IMR-90 (cell line): ENCODE measurements at regions not wholly inside any gene's neighbourhood (a gene's known extent, or its start where the extent isn't known, plus 50 kb on each side); places are given as distances from the start of the nearest gene placed in this dataset.

Source experiments
- ATAC-seq: fragments of 200-7000 bp; cut with Tn5 transposase; 2 replicates; pipeline ENCODE4 v1.9.1; 2020; ENCODE audit warnings: low read depth, mild to moderate bottlenecking, moderate library complexity
- BruUV-seq: library from RNA; stranded (reverse); fragments of 400-500 nt; replicated peaks from 2 replicates; lab custom pipeline; 2021; lab: Mats Ljungman, UMichigan
- CTCF ChIA-PET: fragments of 300-600 bp; formaldehyde crosslinking; extraction: SDS; loops from one replicate; lab custom pipeline; 2021; ENCODE audit warnings: antibody characterized with exemption; lab: Yijun Ruan, JAX
- POLR2A ChIA-PET: fragments of 300-600 bp; sonication (Branson Sonifier 250); formaldehyde crosslinking; loops from one replicate; lab custom pipeline; 2022; ENCODE audit warnings: antibody characterized with exemption; ENCODE audit not compliant: unreplicated experiment; lab: Charles Lee
- DNase-seq: peaks from one replicate; pipeline ENCODE4 v3.0.0; 2013
- H2AFZ ChIP-seq: replicated peaks from 2 replicates; pipeline ENCODE3; 2013; ENCODE audit warnings: low read length, mild to moderate bottlenecking; ENCODE audit not compliant: poor library complexity
- H2AK5ac ChIP-seq: 2 replicates; pipeline ENCODE4 v1.6.1; 2013; ENCODE audit warnings: low read depth, low read length, inconsistent platforms
- H2AK9ac ChIP-seq: replicated peaks from 2 replicates; pipeline ENCODE3; 2013; ENCODE audit warnings: mild to moderate bottlenecking, low read depth, low read length, moderate library complexity; ENCODE audit not compliant: poor library complexity
- H2BK120ac ChIP-seq: 2 replicates; pipeline ENCODE4 v1.6.1; 2013; ENCODE audit warnings: low read depth, low read length, inconsistent platforms
- H2BK15ac ChIP-seq: 3 replicates; pipeline ENCODE4 v1.6.1; 2013; ENCODE audit warnings: low read depth, low read length, inconsistent platforms
- H2BK20ac ChIP-seq: 2 replicates; pipeline ENCODE4 v1.6.1; 2013; ENCODE audit warnings: low read depth, mild to moderate bottlenecking, inconsistent platforms, low read length, moderate library complexity
- H2BK5ac ChIP-seq: 2 replicates; pipeline ENCODE4 v1.6.1; 2013; ENCODE audit warnings: mild to moderate bottlenecking, low read depth, low read length, inconsistent platforms; ENCODE audit not compliant: poor library complexity, severe bottlenecking
- H3K14ac ChIP-seq: replicated peaks from 2 replicates; pipeline ENCODE4 v1.6.1; 2013; ENCODE audit warnings: low read depth, low read length, inconsistent platforms
- H3K18ac ChIP-seq: 2 replicates; pipeline ENCODE4 v1.6.1; 2013; ENCODE audit warnings: low read depth, low read length, control low read depth
- H3K23ac ChIP-seq: 2 replicates; pipeline ENCODE4 v1.6.1; 2013; ENCODE audit warnings: low read depth, low read length, inconsistent platforms
- H3K27ac ChIP-seq: 2 replicates; pipeline ENCODE4 v1.5.1; 2013; ENCODE audit warnings: mild to moderate bottlenecking, control low read depth, low read length; ENCODE audit not compliant: insufficient read depth
- H3K27me3 ChIP-seq: 2 replicates; pipeline ENCODE4 v1.6.1; 2013; ENCODE audit warnings: low read length; ENCODE audit not compliant: control insufficient read depth, insufficient read depth
- H3K36me3 ChIP-seq: 2 replicates; pipeline ENCODE4 v1.6.1; 2013; ENCODE audit warnings: low read length, mixed read lengths; ENCODE audit not compliant: control insufficient read depth, insufficient read depth
- H3K4ac ChIP-seq: 2 replicates; pipeline ENCODE4 v1.6.1; 2013; ENCODE audit warnings: low read depth, low read length, inconsistent platforms
- H3K4me1 ChIP-seq: 2 replicates; pipeline ENCODE4 v1.6.1; 2013; ENCODE audit warnings: low read length, mixed read lengths; ENCODE audit not compliant: control insufficient read depth, insufficient read depth
- H3K4me2 ChIP-seq: 2 replicates; pipeline ENCODE4 v1.6.1; 2013; ENCODE audit warnings: low read depth, mild to moderate bottlenecking, control low read depth, low read length, moderate library complexity
- H3K4me3 ChIP-seq: 2 replicates; pipeline ENCODE4 v1.5.1; 2013; ENCODE audit warnings: low read depth, mild to moderate bottlenecking, control low read depth, low read length, moderate library complexity; ENCODE audit not compliant: insufficient read depth
- H3K56ac ChIP-seq: 2 replicates; pipeline ENCODE4 v1.6.1; 2013; ENCODE audit warnings: low read length, inconsistent platforms; ENCODE audit not compliant: insufficient read depth; ENCODE audit errors: extremely low read depth
- H3K79me1 ChIP-seq, 2 experiments: 2 replicates each; pipeline ENCODE4 v1.6.1; 2013; ENCODE audit warnings: low read length in 2 of 2, inconsistent platforms in 1 of 2, low read depth in 1 of 2
- H3K9ac ChIP-seq: 2 replicates; pipeline ENCODE4 v1.6.1; 2013; ENCODE audit warnings: low read depth, low read length, control low read depth
- H3K9me1 ChIP-seq: 2 replicates; pipeline ENCODE4 v1.6.1; 2013; ENCODE audit warnings: low read length, inconsistent platforms; ENCODE audit not compliant: insufficient read depth
- H3K9me3 ChIP-seq: 2 replicates; pipeline ENCODE4 v1.6.1; 2013; ENCODE audit warnings: low read length; ENCODE audit not compliant: control insufficient read depth, insufficient read depth
- H4K20me1 ChIP-seq: 2 replicates; pipeline ENCODE4 v1.6.1; 2013; ENCODE audit warnings: low read length, inconsistent platforms; ENCODE audit not compliant: insufficient read depth
- H4K5ac ChIP-seq: 2 replicates; pipeline ENCODE4 v1.6.1; 2013; ENCODE audit warnings: mild to moderate bottlenecking, low read depth, low read length, control low read depth
- H4K8ac ChIP-seq, 2 experiments: 2 replicates each; pipeline ENCODE4 v1.6.1; 2013; ENCODE audit warnings: low read depth in 2 of 2, low read length in 2 of 2, control low read depth in 1 of 2, inconsistent platforms in 1 of 2
- H4K91ac ChIP-seq: 2 replicates; pipeline ENCODE4 v1.6.1; 2013; ENCODE audit warnings: low read depth, low read length, inconsistent platforms; ENCODE audit not compliant: insufficient read depth
- BHLHE40 ChIP-seq: fragments of 150-350 bp; IDR thresholded peaks from 2 replicates; pipeline ENCODE4 v1.6.1; 2016; ENCODE audit warnings: mild to moderate bottlenecking, low read depth, low read length
- CEBPB ChIP-seq: IDR thresholded peaks from 2 replicates; pipeline ENCODE4 v1.6.1; 2012; ENCODE audit warnings: low read depth, low read length, improper control_type of control experiment
- MXI1 ChIP-seq: IDR thresholded peaks from 2 replicates; pipeline ENCODE4 v1.6.1; 2012; ENCODE audit warnings: low read depth, mild to moderate bottlenecking, low read length, moderate library complexity, borderline replicate concordance
- RCOR1 ChIP-seq: IDR thresholded peaks from 2 replicates; pipeline ENCODE4 v1.6.1; 2012; ENCODE audit warnings: mild to moderate bottlenecking, low read length, improper control_type of control experiment; ENCODE audit not compliant: insufficient replicate concordance
- RFX5 ChIP-seq: IDR thresholded peaks from 2 replicates; pipeline ENCODE4 v1.8.0; 2012; ENCODE audit warnings: low read depth, mild to moderate bottlenecking, low read length, moderate library complexity
- WGBS, 2 experiments: methylation state at CpG; one replicate each; pipeline versions ENCODE4 v1.1.5 to v1.1.7; 2013; ENCODE audit warnings: missing lambda C conversion rate in 2 of 2; ENCODE audit not compliant: insufficient read length in 1 of 2; ENCODE audit errors: extremely low coverage in 2 of 2; 5-methylcytosine and 5-hydroxymethylcytosine counted together
- dilution Hi-C: fragments of 300-500 bp; cut with HindIII; formaldehyde crosslinking; loops from one replicate; pipeline ENCODE4 v1.14.3; 2018; ENCODE audit warnings: low sequenced_read_pairs; ENCODE audit not compliant: unreplicated experiment
- in situ Hi-C: fragments of 300-500 bp; cut with MboI; formaldehyde crosslinking; loops from 3 replicates; pipeline ENCODE4 v1.14.3; 2019; ENCODE audit warnings: low sequenced_read_pairs, inconsistent platforms, mixed read lengths
- intact Hi-C: fragments of 100-400 bp; cut with micrococcal nuclease; formaldehyde crosslinking; loops from 2 replicates; pipeline ENCODE4 v1.10.0; 2022

- no peak overlapping the region for H3K9ac ChIP-seq
- no peak overlapping the region for H2BK20ac ChIP-seq
- no peaks in the 10 kb centered on the region for H3K9me1 ChIP-seq
- H3K4me3 ChIP-seq: no peak overlapping the region
- H3K56ac ChIP-seq: no peak overlapping the region
- H4K5ac ChIP-seq: no peak overlapping the region
- H2AFZ ChIP-seq: no peak overlapping the region
- no peak overlapping the region for H2BK5ac ChIP-seq
- in situ Hi-C loops (no loop called here), dilution Hi-C loops (no loop called here), intact Hi-C loops (no loop called here)
- ChIA-PET CTCF (no interaction called here), POLR2A (no interaction called here)
- no peak overlapping the region for H2BK120ac ChIP-seq
- TF ChIP-seq RCOR1 (no peak), CEBPB (no peak), RFX5 (no peak), BHLHE40 (no peak), MXI1 (no peak)
- no peak overlapping the region for H2AK9ac ChIP-seq
- H3K27me3 ChIP-seq: no peaks in the 10 kb centered on the region
- no TSS peak for BruUV-seq
- no peaks in the 10 kb centered on the region for H3K4me1 ChIP-seq
- no peaks in the 10 kb centered on the region for H4K20me1 ChIP-seq
- H3K4ac ChIP-seq: no peak overlapping the region
- no peak overlapping the region for H2BK15ac ChIP-seq
- H3K18ac ChIP-seq: no peak overlapping the region
- H3K14ac ChIP-seq: no peak overlapping the region
- H3K4me2 ChIP-seq: no peak overlapping the region
- no peak overlapping the region for H2AK5ac ChIP-seq
- no peaks in the 10 kb centered on the region for H3K79me1 ChIP-seq
- H4K91ac ChIP-seq: no peak overlapping the region
- H3K9me3 ChIP-seq: peaks cover 11% of the 10 kb centered on the region
- H3K23ac ChIP-seq: no peak overlapping the region
- no peak; the same call in 1 of the 2 replicates for ATAC-seq
- H4K8ac ChIP-seq: no peak overlapping the region
- no peak for DNase-seq
- no CpG with 5 or more reads among the region's 2 CpGs for WGBS, 2 experiments
- no peaks in the 10 kb centered on the region for H3K36me3 ChIP-seq
- no peak overlapping the region for H3K27ac ChIP-seq
Measured at GRCh38 chr5:118303296-118303695, 685.1 kb downstream of the DTWD2 start.
